ENCODE measurements at regions not wholly inside any gene's neighbourhood (a gene's known extent, or its start where the extent isn't known, plus 50 kb on each side); places are given as distances from the start of the nearest gene placed in this dataset.

DNA sequence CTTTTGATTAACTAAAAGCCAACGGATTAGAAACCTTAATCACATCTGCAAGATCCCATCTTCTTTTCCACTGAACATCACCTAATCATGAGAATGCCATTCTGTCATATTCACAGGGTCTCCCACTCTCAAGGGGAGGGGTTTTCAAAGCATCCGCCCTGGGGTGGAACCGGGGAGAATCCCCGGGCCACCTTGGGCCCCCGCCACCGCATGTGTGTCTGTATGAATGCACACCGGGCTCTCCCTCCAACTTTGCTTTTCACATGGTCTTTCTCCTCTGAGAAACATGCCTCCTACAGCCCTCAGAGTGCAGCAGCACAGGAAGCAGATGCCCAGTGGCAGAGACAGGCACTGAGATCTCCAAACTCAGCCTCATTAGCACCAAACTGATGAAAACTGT lies 233.2 kb upstream of the PPP2R2D start:
- TF ChIP-seq, protein P1, sequence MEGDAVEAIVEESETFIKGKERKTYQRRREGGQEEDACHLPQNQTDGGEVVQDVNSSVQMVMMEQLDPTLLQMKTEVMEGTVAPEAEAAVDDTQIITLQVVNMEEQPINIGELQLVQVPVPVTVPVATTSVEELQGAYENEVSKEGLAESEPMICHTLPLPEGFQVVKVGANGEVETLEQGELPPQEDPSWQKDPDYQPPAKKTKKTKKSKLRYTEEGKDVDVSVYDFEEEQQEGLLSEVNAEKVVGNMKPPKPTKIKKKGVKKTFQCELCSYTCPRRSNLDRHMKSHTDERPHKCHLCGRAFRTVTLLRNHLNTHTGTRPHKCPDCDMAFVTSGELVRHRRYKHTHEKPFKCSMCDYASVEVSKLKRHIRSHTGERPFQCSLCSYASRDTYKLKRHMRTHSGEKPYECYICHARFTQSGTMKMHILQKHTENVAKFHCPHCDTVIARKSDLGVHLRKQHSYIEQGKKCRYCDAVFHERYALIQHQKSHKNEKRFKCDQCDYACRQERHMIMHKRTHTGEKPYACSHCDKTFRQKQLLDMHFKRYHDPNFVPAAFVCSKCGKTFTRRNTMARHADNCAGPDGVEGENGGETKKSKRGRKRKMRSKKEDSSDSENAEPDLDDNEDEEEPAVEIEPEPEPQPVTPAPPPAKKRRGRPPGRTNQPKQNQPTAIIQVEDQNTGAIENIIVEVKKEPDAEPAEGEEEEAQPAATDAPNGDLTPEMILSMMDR (IDR thresholded peaks at IDR 0.05; ENCODE audit: low read depth, low read length): no peak
- H3K27me3 ChIP-seq: no peaks in the 10 kb centered on the region
- no peaks in the 10 kb centered on the region for H3K4me1 ChIP-seq
- no peak for DNase-seq
- no peaks in the 10 kb centered on the region for H3K9me3 ChIP-seq
- no peaks in the 10 kb centered on the region for H3K36me3 ChIP-seq
- H3K4me3 ChIP-seq (ENCODE audit: low read depth, low read length): no peak overlapping the region

DNA sequence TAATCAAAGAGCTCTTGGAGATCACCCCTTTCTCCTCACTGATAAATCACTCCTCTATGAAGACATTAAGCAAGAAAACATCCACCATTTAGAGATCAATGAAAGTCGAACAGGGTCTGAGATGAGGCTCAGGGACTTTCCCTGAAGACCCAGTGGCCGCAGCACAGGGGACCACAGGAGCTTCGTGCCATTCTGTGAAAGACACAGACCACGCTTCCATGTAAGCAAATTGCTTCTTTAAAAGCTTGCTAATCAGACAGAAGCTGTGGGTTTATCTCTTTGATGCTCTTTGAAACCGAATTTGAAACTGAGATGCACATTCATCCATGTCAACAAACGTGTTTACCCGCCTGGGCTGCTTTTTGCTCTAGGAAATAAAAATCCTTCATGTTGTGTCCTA lies 231.9 kb upstream of the PPP2R2D start:
- DNase-seq: no peak
- Histone ChIP-seq H3K36me3 (no peaks in the 10 kb centered on the region), H3K27me3 (no peaks in the 10 kb centered on the region), H3K4me3 (ENCODE audit: low read depth, low read length) (no peak overlapping the region), H3K9me3 (no peaks in the 10 kb centered on the region), H3K4me1 (no peaks in the 10 kb centered on the region)
- TF ChIP-seq, protein P1 (IDR thresholded peaks at IDR 0.05; ENCODE audit: low read depth, low read length): no peak

DNA sequence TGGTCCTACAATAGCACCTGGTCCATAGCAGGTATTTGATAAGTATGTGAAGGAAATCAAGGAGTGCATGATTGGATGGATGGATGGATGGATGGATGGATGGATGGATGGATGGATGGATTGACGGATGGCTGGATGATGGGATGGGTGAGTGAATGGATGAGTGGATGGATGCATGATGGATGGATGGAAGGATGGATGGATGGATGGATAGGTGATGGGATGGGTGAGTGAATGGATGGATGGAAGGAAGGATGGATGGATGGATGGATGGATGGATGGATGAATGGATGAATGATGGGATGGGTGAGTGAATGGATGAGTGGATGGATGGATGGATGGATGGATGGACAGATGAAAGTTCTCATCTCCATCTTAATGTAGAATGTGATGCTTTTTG lies 231.0 kb upstream of the PPP2R2D start:
- Histone ChIP-seq H3K9me3 (no peaks in the 10 kb centered on the region), H3K4me3 (ENCODE audit: low read depth, low read length) (no peak overlapping the region)

DNA sequence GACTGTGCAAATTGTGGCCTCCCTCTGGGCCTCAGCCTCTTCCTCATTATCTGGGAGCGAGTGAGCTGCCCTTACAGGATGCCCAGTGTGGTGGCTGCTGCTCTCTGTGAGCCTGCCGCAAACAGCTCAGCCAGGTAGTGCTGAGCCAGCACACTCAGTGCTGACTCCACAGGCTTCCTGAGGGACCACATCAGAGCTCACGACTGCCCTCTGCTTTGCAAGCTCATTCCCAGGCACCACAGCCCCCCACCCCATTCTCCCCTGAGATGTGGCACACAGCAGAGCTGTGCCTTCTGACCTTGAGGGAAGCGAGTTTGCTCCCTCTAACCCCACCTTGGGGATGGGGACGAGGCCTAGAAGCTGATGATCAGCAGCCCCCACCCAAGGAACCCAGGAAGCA lies 230.5 kb upstream of the PPP2R2D start:
- DNase-seq: no peak
- H3K36me3 ChIP-seq: no peaks in the 10 kb centered on the region
- no peak overlapping the region for H3K4me3 ChIP-seq (ENCODE audit: low read depth, low read length)
- no peaks in the 10 kb centered on the region for H3K9me3 ChIP-seq
- H3K4me1 ChIP-seq: no peaks in the 10 kb centered on the region
- TF ChIP-seq, protein P1 (IDR thresholded peaks at IDR 0.05; ENCODE audit: low read depth, low read length): no peak
- no peaks in the 10 kb centered on the region for H3K27me3 ChIP-seq

More for the DNA sequence above, 231.0 kb upstream of the PPP2R2D start:
- Histone ChIP-seq H3K4me1 (no peaks in the 10 kb centered on the region), H3K36me3 (no peaks in the 10 kb centered on the region), H3K27me3 (no peaks in the 10 kb centered on the region)
- TF ChIP-seq, protein P1 (IDR thresholded peaks at IDR 0.05; ENCODE audit: low read depth, low read length): no peak
- no peak for DNase-seq

DNA sequence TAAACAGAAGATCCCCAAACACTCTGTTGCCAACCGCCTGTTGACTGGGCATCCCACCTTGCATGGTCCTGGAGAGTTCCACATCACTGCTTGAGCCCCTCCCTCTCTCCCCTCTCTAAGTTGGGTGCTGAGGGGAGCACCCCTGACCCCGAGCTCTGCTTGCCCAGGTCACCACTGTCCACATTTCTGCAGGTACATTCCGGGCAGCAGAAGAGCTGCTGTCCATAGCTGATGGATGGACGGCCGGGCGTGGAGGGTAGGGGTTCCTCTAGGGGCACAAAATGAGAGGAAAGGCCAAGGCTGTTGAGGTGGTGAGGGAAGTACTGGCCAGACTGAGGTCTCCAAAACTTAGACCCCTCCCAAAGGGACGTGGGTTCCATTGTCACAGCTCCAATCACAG lies 227.4 kb upstream of the PPP2R2D start:
- no peaks in the 10 kb centered on the region for H3K4me1 ChIP-seq
- H3K36me3 ChIP-seq: no peaks in the 10 kb centered on the region
- no peak for DNase-seq
- TF ChIP-seq, protein P1 (IDR thresholded peaks at IDR 0.05; ENCODE audit: low read depth, low read length): no peak
- H3K9me3 ChIP-seq: no peaks in the 10 kb centered on the region; the same call in none of the 2 replicates
- no peaks in the 10 kb centered on the region for H3K27me3 ChIP-seq
- H3K4me3 ChIP-seq (ENCODE audit: low read depth, low read length): no peak overlapping the region

DNA sequence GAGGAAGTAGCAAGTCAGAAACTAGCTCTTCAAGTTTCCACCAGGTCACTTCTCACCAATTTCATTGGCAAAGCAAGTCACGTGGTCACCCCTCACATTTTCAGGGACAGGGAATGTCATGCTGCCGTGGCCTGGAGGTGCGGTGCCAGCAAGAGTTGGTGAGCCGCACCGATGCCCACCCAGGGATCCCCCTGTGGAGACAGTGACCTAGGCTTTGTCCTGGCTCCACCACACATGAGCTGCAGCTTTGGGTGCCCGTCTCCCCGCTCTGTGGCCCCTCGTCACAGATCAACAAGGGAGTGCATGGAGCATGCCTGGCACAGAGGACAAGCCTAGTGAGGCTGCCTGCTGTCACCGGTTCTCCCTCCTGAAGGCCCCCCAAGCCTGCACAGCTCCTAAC lies 226.7 kb upstream of the PPP2R2D start:
- no peaks in the 10 kb centered on the region for H3K27me3 ChIP-seq
- no peak for DNase-seq
- no peak overlapping the region for H3K4me3 ChIP-seq (ENCODE audit: low read depth, low read length)
- H3K9me3 ChIP-seq: no peaks in the 10 kb centered on the region; the same call in none of the 2 replicates
- H3K36me3 ChIP-seq: no peaks in the 10 kb centered on the region
- H3K4me1 ChIP-seq: no peaks in the 10 kb centered on the region
- TF ChIP-seq, protein P1 (IDR thresholded peaks at IDR 0.05; ENCODE audit: low read depth, low read length): no peak

All from BE2C (cell line).